T-helper 2 cell (primary cell): ENCODE measurements at regions not wholly inside any gene's neighbourhood (a gene's known extent, or its start where the extent isn't known, plus 50 kb on each side); places are given as distances from the start of the nearest gene placed in this dataset.
"Not testable (repeated sequence)": the region's sequence is repeated elsewhere in the genome, so short reads cannot be mapped to it uniquely, and the experiment has no call there.

ENCODE experiments used
- DNase-seq, 5 experiments: peaks; one replicate each; pipeline versions ENCODE4 v3.0.0 to v3.0.0-alpha.2; 2012 to 2022

DNA sequence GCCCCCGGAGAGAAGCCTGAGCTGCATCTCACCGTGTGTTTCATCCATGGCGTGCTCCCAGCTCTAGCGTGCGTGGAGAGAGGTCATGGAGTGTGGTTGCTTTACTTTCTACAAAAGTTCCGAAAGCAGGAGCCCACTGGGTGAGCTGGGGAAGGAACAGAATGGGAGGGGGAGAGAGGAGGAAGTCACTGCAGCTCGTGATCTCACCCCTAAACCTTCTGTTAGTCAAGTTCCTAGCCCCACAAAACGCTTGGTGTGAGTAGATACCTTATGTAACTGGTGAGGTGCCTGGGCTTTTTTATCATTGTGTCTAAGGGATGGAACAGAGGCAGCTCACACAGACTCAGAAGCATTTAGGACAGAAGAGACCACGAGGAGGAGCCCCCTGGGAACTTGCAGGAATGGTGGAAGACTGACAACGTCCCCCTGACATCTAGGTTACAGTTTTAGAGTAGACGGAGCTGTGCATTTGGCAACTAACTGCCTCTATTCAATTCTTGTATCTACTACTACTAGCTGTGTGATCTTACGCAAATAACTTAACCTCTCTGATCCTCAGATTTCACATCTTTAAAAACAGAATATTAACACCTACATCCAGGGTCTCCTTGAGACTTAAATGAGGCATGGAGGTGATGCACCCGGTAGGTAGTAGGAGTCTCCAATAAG lies 123.3 kb downstream of the ARL4C start:
- DNase-seq, result no peak

DNA sequence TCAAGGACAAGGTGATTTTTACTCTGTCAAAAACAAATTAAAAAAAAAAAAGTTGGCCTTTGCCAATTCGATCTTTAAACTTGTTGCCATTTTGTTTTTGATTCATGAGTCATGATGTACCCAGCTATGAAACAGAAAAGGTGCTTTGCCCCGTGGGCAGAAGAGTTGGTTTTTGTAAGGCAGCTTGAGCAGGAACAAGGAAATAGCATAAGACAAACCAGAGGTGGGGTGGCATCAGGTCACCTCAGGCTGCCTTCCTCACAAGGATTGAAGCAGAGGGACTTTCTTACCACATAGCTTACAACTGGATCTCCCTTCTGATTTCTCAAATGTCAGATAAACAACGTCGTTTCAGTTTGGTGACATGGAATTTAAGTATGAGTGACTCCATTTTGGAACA lies 123.8 kb downstream of the ARL4C start:
- peak in 1 of 5 experiments; percentile 61 for DNase-seq

GRCh38 chr2:234372506-234372905 lies 124.4 kb downstream of the ARL4C start:
- DNase-seq, result peak in 1 of 5 experiments; percentile 34

DNA sequence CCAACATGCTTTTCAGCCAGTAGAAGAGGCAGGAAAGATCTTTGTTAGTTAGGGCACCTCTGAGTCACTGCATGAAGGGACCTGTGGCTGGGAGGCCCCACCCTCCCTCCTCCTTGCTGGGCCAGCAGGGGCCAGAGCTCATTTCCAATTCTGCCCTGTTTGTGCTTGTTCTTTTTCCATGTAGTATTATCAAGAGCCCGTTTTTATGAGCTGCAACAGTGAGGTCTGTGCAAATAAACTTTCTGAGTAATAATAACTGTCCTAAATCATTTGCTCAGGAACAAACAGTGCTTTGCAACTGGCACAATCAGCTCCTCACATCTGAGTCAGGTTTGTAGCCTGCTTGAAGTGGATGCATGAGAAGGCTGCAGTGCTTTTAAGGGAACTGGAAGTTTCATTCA lies 128.0 kb downstream of the ARL4C start:
- peak in 4 of 5 experiments; percentile 7 to 81 (median 24) for DNase-seq

GRCh38 chr2:234366891-234367290 lies 130.0 kb downstream of the ARL4C start:
- DNase-seq, result no peak

- DNase-seq, result no peak
Measured at GRCh38 chr2:234364661-234365060, 132.2 kb downstream of the ARL4C start.

- DNase-seq, result no peak
Measured at GRCh38 chr2:234363647-234364294, 133.1 kb downstream of the ARL4C start.

DNA sequence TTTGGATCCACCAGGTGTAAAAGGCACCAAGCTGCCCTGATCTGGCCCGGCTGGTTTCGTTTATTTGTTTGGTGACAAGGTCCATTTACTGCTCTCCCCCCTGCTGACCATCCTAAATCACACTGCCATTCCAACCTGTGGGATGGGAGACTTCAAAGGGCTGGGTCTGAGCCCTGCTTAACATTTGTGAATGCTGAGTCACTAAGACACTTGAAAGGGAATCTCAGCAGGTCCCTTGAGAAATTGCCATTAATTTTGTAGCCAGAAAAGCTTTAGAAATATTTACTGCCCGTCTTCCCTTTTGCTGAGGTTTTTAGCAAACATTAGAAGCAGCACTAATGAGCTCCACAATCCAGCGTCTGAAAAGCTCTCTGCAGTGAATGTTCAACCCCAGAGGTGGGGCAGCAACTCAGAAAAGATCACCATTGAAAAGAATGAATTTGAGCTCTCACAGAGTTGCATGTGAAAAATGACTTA lies 133.8 kb downstream of the ARL4C start:
- no peak for DNase-seq

DNA sequence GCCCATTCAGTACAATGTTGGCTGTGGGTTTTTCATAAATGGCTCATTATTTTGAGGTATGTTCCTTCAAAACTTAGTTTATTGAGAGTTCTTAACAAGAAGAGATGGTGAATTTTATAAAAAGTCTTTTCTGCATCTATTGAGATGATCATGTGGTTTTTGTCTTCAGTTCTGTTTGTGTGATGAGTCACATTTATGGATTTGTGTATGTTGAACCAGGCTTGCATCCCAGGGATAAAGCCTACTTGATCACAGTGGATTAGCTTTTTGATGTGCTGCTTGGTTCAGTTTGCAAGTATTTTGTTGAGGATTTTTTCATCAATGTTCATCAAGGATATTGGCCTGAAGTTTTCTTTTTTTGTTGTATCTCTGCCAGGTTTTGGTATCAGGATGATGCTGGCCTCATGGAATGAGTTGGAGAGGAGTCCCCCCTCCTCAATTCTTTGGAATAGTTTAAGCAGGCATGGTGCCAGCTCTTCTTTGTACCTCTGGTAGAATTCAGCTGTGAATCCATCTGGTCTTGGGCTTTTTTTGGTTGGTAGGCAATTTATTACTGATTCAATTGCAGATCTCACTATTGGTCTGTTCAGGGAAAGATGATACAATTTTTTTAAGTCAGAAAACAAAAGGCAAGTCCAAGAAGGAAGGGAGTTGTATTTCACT lies 136.4 kb downstream of the ARL4C start:
- DNase-seq, result not testable (repeated sequence)

GRCh38 chr2:234357666-234358065 lies 139.2 kb downstream of the ARL4C start:
- no peak for DNase-seq

DNA sequence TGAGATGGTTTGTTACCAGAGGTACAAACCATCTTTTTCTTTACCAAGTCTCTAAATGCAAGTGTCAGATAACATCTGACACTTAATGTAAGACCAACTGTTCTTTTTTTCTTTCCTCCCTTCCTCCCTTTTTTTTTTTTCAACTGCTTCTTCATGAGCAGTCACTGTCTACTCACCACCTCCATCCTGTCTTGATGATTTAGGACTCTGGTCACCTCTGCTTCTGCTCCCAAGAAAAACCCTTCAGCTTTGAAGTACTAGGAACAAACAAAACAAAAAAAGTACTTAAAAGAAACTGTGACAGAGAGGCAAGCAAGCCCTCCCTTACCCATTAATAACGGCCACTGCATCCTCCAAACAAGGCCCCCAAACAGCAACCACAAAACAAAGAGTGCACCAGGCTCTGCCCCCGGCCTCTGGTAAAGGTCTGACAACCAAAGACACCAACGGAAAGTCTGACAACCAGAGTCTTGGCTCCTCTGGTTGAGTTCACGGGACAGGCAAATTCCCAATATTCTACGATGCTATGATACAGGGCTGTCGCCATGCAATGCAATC lies 141.0 kb downstream of the ARL4C start:
- DNase-seq, result no peak

- no peak for DNase-seq
Measured at GRCh38 chr2:234355021-234355720, 141.7 kb downstream of the ARL4C start.

DNA sequence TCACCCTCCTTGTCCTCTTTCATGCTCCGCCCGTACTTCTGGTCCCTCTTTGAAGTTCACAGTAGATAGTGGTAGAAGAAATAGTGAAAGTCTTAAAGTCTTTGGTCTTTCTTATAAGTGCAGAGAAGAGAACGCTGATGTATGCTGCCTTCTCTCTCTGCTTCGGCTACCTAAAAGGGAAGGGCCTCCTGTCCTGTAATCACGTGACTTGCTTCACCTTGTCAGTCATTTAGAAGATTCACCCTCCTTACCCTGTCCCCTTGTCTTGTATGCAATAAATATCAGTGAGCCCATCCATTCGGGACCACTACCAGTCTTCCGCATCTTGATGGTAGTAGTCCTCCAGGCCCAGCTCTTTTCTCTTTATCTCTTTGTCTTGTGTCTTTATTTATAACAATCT lies 144.6 kb downstream of the ARL4C start:
- DNase-seq, result no peak

DNA sequence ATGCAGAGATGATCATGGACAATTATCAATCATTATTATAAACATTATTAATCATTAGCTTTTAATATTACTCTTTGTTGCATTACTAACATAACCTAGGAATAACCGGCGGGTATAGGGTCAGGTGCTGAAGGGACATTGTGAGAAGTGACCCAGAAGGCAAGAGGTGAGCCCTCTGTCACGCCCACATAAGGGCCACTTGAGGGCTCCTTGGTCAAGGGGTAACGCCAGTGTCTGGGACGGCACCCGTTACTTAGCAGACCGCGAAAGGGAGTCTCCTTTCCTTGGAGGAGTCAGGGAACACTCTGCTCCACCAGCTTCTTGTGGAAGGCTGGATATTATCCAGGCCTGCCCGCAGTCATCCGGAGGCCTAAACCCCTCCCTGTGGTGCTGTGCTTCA lies 145.0 kb downstream of the ARL4C start:
- DNase-seq, result not testable (repeated sequence)

DNA sequence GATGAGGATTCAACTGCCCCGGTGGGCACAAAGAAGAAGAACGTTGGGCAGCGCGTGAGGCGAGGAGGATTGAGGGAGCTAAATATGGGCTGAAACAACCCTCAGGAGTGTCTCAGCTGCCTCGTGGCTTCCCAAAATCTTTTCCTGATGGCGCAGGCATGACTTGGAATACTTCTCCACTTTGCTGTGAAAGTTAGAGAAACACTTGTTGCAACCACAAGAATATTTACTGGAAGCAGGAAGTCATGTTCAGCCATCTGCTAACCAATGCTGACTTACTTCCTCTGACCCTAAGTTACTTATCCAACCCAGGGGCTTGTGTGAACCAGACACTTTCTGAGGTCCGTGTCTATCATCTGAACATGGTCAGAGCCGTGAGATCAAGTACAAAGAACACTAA lies 148.8 kb downstream of the ARL4C start:
- DNase-seq, result no peak

DNA sequence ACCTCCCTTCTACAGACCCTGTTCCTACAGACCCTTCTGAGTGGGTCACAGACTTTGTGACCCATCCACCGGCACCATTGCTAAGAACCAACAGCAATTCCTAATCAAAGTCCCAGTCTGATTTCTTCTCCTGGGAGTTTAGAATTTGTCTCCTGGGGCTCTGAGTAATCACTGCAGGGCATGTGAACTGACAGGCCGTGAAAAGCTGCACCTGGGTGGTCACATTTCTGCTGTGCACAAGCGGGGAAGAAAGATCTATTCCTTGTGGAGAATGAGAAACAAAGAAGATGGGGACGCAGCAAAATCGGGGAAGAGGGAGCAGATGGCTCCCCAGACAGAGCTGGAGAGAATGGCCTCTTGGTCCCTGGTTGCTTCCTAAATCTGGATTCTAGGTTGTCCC lies 151.0 kb downstream of the ARL4C start:
- DNase-seq, result no peak

DNA sequence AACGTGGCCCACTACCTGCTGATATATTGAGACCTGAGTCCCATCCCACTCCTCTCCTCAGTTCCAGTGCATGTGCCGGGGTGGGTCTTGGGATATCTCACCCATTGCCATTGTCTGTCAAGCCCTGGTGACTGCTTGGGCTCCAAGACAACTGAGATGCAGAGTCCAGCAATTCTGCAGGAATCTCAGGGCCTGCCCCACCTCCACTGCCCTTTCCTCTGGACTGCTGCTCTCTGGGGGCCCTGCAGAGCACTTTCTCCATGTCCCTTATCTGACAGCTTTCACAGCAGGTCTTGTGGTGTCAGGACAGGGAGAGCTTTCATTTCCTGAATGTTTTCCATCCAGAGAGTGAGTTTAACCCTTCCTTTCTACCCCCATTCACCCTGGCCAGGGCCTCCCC lies 152.9 kb downstream of the ARL4C start:
- DNase-seq, result no peak

GRCh38 chr2:234343372-234343771 lies 153.5 kb downstream of the ARL4C start:
- DNase-seq, result no peak

DNA sequence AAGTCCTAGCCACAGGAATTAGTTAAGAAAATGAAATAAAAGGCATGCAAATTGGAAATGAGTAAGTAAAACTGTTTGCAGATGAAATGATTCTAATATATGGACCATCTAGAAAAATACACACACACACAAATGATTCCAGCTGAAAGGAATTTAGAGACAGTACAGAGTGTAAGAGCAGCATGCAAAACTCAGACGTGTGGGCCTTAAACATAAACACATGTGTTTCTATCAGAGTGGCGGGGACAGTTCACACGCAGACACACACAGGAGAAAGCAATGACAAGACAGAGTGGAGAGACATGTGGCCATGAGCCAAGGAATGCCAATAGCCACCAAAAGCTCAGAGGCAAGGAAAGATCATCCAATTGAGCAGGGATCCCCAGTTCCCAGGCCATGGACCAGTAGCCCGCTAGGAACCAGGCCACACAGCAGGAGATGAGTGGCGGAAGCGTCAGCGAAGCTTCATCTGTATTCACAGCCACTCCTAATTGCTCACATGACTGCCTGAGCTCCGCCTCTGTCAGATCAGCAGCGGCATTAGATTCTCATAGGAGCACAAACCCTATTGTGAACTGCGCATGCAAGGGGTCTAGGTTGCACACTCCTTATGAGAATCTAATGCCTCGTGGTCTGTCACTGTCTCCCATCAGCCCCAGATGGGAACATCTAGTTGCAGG lies 155.4 kb downstream of the ARL4C start:
- no peak for DNase-seq

DNA sequence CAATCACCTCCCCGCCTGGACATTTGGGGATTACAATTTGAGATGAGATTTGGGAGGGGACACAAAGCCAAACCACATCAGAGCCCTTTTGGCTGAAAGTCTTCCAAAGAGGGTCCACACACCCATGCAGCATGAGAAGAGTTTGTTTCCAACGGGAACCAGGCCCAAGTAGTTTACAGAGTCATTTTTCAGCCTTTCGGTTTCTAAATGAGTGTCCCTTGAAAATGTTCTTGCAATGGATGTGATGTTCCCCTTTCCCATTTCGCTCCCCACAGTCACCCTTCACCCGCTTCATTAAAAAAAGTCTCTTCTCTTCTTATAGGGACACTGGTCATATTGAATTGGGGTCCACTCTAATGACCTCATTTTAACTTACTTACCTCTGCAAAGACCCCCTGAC lies 157.4 kb downstream of the ARL4C start:
- DNase-seq, result no peak

- DNase-seq, result no peak
Measured at GRCh38 chr2:234339011-234339410, 157.9 kb downstream of the ARL4C start.

- DNase-seq, result peak; percentile 5 to 98 (median 47)
Measured at GRCh38 chr2:234335661-234336228, 161.1 kb downstream of the ARL4C start.
